Kidney (tissue), 13 donors: ENCODE measurements at regions not wholly inside any gene's neighbourhood (a gene's known extent, or its start where the extent isn't known, plus 50 kb on each side); places are given as distances from the start of the nearest gene placed in this dataset.

Experiments used
- DNase-seq, 5 donors: peaks; one replicate each; pipeline ENCODE4 v3.0.0-alpha.2; 2013 to 2020
- FAIRE-seq: peaks from 2 replicates; lab custom pipeline; 2012; peaks lifted over from hg19 to GRCh38; lab: Jason Lieb, UNC
- H3K27ac ChIP-seq, 2 donors: one replicate each; pipeline ENCODE4 v1.7.0; 2013; ENCODE audit warnings: low read depth in 2 of 2, low read length in 2 of 2, inconsistent platforms in 1 of 2
- H3K27me3 ChIP-seq: one replicate; pipeline ENCODE4 v1.7.1; 2013; ENCODE audit warnings: low read length, inconsistent platforms; ENCODE audit not compliant: control insufficient read depth, insufficient read depth
- H3K36me3 ChIP-seq, 3 donors: one replicate each; pipeline versions ENCODE4 v1.7.0 to v1.7.1; 2013; ENCODE audit warnings: low read length in 3 of 3, control low read depth in 1 of 3, inconsistent platforms in 1 of 3; ENCODE audit not compliant: insufficient read depth in 3 of 3, control insufficient read depth in 2 of 3
- H3K4me1 ChIP-seq, 3 donors: one replicate each; pipeline versions ENCODE4 v1.7.0 to v1.7.1; 2013; ENCODE audit warnings: low read length in 3 of 3, inconsistent platforms in 1 of 3, low read depth in 1 of 3; ENCODE audit not compliant: control insufficient read depth in 2 of 3, insufficient read depth in 2 of 3
- H3K4me3 ChIP-seq, 3 donors: one replicate each; pipeline versions ENCODE4 v1.7.0 to v1.8.1; 2013; ENCODE audit warnings: low read length in 3 of 3, control low read depth in 1 of 3, inconsistent platforms in 1 of 3
- H3K9ac ChIP-seq, 3 donors: one replicate each; pipeline versions ENCODE4 v1.7.0 to v1.7.1; 2013; ENCODE audit warnings: low read length in 3 of 3, control low read depth in 1 of 3, inconsistent platforms in 1 of 3
- H3K9me3 ChIP-seq, 3 donors: one replicate each; pipeline versions ENCODE4 v1.7.0 to v1.7.1; 2013; ENCODE audit warnings: low read length in 3 of 3, control low read depth in 1 of 3, inconsistent platforms in 1 of 3; ENCODE audit not compliant: control insufficient read depth in 2 of 3, insufficient read depth in 1 of 3
- intact Hi-C: fragments of 100-400 bp; cut with DNase I; formaldehyde crosslinking; loops from one replicate; pipeline ENCODE4 v1.11.1; 2022
- TF ChIP-seq, protein P1 (sequence below): IDR thresholded peaks from 3 replicates; pipeline ENCODE4 v1.5.1; 2012; ENCODE audit warnings: mild to moderate bottlenecking, moderate library complexity, borderline replicate concordance; ENCODE audit not compliant: insufficient read depth; ENCODE audit errors: extremely low read depth
- donor health status: control.
- donor health status: control.
- donor health status: control.
- donor health status: control.
- donor health status: control.
- donor health status: DM: yes; HTN: yes; CAD: no.
- donor health status: Normal renal cell carcinoma (clear cell type).

GRCh38 chr21:34274001-34274400 is 89.8 kb upstream of the KCNE2 start:
- TF ChIP-seq, protein P1, sequence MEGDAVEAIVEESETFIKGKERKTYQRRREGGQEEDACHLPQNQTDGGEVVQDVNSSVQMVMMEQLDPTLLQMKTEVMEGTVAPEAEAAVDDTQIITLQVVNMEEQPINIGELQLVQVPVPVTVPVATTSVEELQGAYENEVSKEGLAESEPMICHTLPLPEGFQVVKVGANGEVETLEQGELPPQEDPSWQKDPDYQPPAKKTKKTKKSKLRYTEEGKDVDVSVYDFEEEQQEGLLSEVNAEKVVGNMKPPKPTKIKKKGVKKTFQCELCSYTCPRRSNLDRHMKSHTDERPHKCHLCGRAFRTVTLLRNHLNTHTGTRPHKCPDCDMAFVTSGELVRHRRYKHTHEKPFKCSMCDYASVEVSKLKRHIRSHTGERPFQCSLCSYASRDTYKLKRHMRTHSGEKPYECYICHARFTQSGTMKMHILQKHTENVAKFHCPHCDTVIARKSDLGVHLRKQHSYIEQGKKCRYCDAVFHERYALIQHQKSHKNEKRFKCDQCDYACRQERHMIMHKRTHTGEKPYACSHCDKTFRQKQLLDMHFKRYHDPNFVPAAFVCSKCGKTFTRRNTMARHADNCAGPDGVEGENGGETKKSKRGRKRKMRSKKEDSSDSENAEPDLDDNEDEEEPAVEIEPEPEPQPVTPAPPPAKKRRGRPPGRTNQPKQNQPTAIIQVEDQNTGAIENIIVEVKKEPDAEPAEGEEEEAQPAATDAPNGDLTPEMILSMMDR: no peak

GRCh38 chr21:34276711-34277425 is 86.9 kb upstream of the KCNE2 start:
- TF ChIP-seq, protein P1: no peak
- Histone ChIP-seq H3K27me3 (no peaks in the 10 kb centered on the region), H3K27ac (no peak overlapping the region), H3K4me3 (no peak overlapping the region), H3K36me3 (no peaks in the 10 kb centered on the region), H3K9me3 (no peaks in the 10 kb centered on the region), H3K4me1 (no peaks in the 10 kb centered on the region), H3K9ac (no peak overlapping the region)
- no peak for FAIRE-seq
- no peak for DNase-seq
- intact Hi-C loops: no loop called here

More at GRCh38 chr21:34274001-34274400, 89.8 kb upstream of the KCNE2 start:
- H3K9me3 ChIP-seq: no peaks in the 10 kb centered on the region
- no peak overlapping the region for H3K4me3 ChIP-seq
- DNase-seq (no peak), FAIRE-seq (no peak)
- no peaks in the 10 kb centered on the region for H3K4me1 ChIP-seq
- H3K27ac ChIP-seq: no peak overlapping the region
- H3K9ac ChIP-seq: no peak overlapping the region
- intact Hi-C loops: no loop called here
- H3K27me3 ChIP-seq: no peaks in the 10 kb centered on the region
- no peaks in the 10 kb centered on the region for H3K36me3 ChIP-seq

- no peak for FAIRE-seq
- intact Hi-C loops: no loop called here
These were observed 85.4 kb upstream of the KCNE2 start for GRCh38 chr21:34278451-34278850.

More at GRCh38 chr21:34278451-34278850, 85.4 kb upstream of the KCNE2 start:
- DNase-seq: no peak
- no peak overlapping the region for H3K4me3 ChIP-seq
- no peaks in the 10 kb centered on the region for H3K27me3 ChIP-seq
- no peaks in the 10 kb centered on the region for H3K9me3 ChIP-seq
- H3K27ac ChIP-seq: no peak overlapping the region
- H3K9ac ChIP-seq: no peak overlapping the region
- no peaks in the 10 kb centered on the region for H3K4me1 ChIP-seq
- no peaks in the 10 kb centered on the region for H3K36me3 ChIP-seq
- TF ChIP-seq, protein P1: no peak
